Activated CD4-positive, alpha-beta T cell treated with anti-CD3 and anti-CD28 coated beads for 36 hours (primary cell): ENCODE measurements at regions not wholly inside any gene's neighbourhood (a gene's known extent, or its start where the extent isn't known, plus 50 kb on each side); places are given as distances from the start of the nearest gene placed in this dataset.

ENCODE experiments used
- ATAC-seq: fragments of 200-7000 bp; cut with Tn5 transposase; one replicate; pipeline ENCODE4 v1.10.0; 2021; ENCODE audit warnings: mild to moderate bottlenecking, moderate library complexity
- CTCF ChIA-PET: fragments of 350-600 bp; sonication (Branson Sonifier 250); formaldehyde crosslinking; loops from one replicate; lab custom pipeline; 2021; ENCODE audit warnings: antibody characterized with exemption; lab: Charles Lee
- POLR2A ChIA-PET: fragments of 350-600 bp; sonication (Branson Sonifier 250); formaldehyde crosslinking; loops from one replicate; lab custom pipeline; 2021; ENCODE audit warnings: antibody characterized with exemption, inconsistent platforms; lab: Charles Lee
- DNase-seq: peaks from one replicate; pipeline ENCODE4 v3.0.0-alpha.2; 2020
- H3K27ac Mint-ChIP-seq: one replicate; pipeline ENCODE4 v1.8.0; 2021; ENCODE audit warnings: mixed read lengths
- H3K27me3 Mint-ChIP-seq: one replicate; pipeline ENCODE4 v1.8.0; 2021; ENCODE audit warnings: mixed read lengths
- H3K36me3 Mint-ChIP-seq: one replicate; pipeline ENCODE4 v1.8.0; 2021; ENCODE audit warnings: low read depth, mixed read lengths
- H3K4me1 Mint-ChIP-seq: one replicate; pipeline ENCODE4 v1.8.0; 2021; ENCODE audit warnings: mixed read lengths
- H3K4me3 Mint-ChIP-seq: one replicate; pipeline ENCODE4 v1.8.0; 2021; ENCODE audit warnings: mild to moderate bottlenecking, moderate library complexity, mixed read lengths
- H3K9me3 Mint-ChIP-seq: one replicate; pipeline ENCODE4 v1.8.0; 2021; ENCODE audit warnings: low read depth, mixed read lengths
- intact Hi-C, 2 experiments: fragments of 100-400 bp; cut with DNase I in 1 of 2; cut with micrococcal nuclease in 1 of 2; formaldehyde crosslinking; loops; one replicate each; pipeline versions ENCODE4 v1.14.2 to v1.15.1; 2022 to 2024; cut with DNase I, micrococcal nuclease

DNA sequence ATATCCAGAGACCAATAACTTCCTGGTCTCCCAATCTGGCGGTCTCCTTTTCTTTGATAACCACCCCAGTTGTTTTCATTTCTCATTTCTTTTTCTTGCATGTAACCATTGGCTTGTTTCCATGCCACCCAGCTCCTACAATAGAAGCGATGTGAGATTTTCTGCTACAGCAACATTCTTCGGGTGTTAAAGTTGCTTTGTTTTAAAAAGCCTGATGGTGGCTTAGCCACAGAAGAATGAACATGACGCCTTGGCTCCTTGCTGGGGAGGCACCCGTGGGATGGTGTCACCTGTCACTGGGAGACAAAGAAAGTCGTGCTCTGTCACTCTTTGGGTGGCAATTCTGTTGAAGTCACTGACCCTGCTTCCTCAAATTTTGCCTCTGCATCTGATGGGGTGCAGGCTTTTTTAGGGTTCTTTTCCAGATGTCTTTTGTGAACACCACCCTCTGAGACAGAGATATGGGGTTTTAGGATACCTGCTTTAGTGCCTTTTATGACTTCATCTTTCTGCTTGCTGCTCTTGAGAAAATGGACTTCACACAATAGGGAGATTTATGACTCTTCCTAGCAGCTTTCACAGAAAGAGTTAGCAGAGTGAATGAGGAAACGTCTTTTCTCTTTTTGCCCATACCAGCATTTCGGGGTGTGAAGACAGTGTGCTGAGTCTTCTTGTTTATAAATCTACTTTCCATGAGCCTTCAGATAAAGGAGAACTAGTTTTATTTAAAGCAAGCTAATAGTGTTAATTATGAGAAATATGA lies 265.3 kb upstream of the TBX3 start:
- no peak for ATAC-seq
- Mint-ChIP-seq H3K27me3 (no peaks in the 10 kb centered on the region), H3K4me3 (no peak overlapping the region), H3K9me3 (no peaks in the 10 kb centered on the region), H3K36me3 (no peaks in the 10 kb centered on the region), H3K27ac (no peak overlapping the region), H3K4me1 (no peaks in the 10 kb centered on the region)
- intact Hi-C loops: no loop called here
- ChIA-PET CTCF (no interaction called here), POLR2A (no interaction called here)
- DNase-seq: no peak

GRCh38 chr12:114945351-114945750 lies 261.4 kb upstream of the TBX3 start:
- Mint-ChIP-seq H3K4me1 (no peaks in the 10 kb centered on the region), H3K36me3 (no peaks in the 10 kb centered on the region), H3K4me3 (no peak overlapping the region), H3K27ac (no peak overlapping the region), H3K9me3 (peaks cover 2% of the 10 kb centered on the region), H3K27me3 (no peaks in the 10 kb centered on the region)
- DNase-seq (no peak), ATAC-seq (no peak)
- CTCF ChIA-PET: no interaction called here
- intact Hi-C loops: no loop called here
- POLR2A ChIA-PET: no interaction called here

GRCh38 chr12:114944736-114945135 lies 260.8 kb upstream of the TBX3 start:
- ChIA-PET CTCF (no interaction called here), POLR2A (no interaction called here)
- H3K4me1 Mint-ChIP-seq: no peaks in the 10 kb centered on the region
- H3K36me3 Mint-ChIP-seq: no peaks in the 10 kb centered on the region
- peaks cover 2% of the 10 kb centered on the region for H3K9me3 Mint-ChIP-seq
- H3K4me3 Mint-ChIP-seq: no peak overlapping the region
- H3K27me3 Mint-ChIP-seq: no peaks in the 10 kb centered on the region
- intact Hi-C loops: no loop called here
- DNase-seq: no peak
- no peak for ATAC-seq
- H3K27ac Mint-ChIP-seq: no peak overlapping the region

GRCh38 chr12:114943601-114944000 lies 259.6 kb upstream of the TBX3 start:
- H3K9me3 Mint-ChIP-seq: peaks cover 2% of the 10 kb centered on the region
- H3K4me3 Mint-ChIP-seq: no peak overlapping the region
- intact Hi-C loops: no loop called here
- no peaks in the 10 kb centered on the region for H3K36me3 Mint-ChIP-seq
- ATAC-seq (no peak), DNase-seq (no peak)
- POLR2A ChIA-PET: no interaction called here
- no peaks in the 10 kb centered on the region for H3K27me3 Mint-ChIP-seq
- CTCF ChIA-PET: no interaction called here
- no peaks in the 10 kb centered on the region for H3K4me1 Mint-ChIP-seq
- no peak overlapping the region for H3K27ac Mint-ChIP-seq

DNA sequence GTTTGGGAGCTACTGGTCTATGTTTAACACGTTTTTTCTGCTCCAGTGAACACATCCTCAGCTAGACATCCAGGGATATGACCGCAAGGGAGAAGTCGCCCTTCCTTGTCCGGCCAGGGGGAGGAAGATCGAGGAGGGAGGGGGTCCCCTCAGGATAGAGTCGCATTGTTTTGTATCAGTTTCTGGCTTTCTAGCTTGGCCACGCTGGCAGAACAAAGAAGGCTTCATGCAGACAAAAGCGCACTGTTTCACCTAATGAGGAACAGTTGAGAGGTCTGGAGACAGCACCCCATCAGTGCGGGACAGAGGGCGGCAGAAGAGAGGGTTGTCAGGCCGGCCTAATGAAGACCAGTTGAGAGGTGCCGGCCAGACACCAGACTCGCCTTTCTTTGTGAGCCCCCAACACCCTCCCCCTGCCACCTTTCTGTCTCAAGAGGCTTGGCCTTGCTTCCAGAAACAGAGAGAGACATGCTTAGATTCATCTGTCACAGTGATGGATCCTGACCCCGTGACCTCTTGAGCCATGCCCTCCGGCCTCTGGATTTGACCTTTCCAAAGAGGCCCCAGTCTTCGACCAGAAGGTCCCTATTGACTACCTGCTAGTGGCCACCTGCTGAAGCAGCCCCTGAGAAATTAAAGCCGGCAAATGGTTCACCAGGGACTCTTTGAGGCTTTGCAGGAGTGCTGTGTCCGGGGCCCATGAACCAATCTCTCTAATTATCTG lies 254.7 kb upstream of the TBX3 start:
- no peaks in the 10 kb centered on the region for H3K27me3 Mint-ChIP-seq
- no peak overlapping the region for H3K4me3 Mint-ChIP-seq
- H3K4me1 Mint-ChIP-seq: no peaks in the 10 kb centered on the region
- peaks cover 2% of the 10 kb centered on the region for H3K9me3 Mint-ChIP-seq
- intact Hi-C loops: no loop called here
- H3K27ac Mint-ChIP-seq: no peak overlapping the region
- H3K36me3 Mint-ChIP-seq: no peaks in the 10 kb centered on the region
- ChIA-PET POLR2A (no interaction called here), CTCF (no interaction called here)
- DNase-seq: no peak
- ATAC-seq: no peak

GRCh38 chr12:114936148-114937079 lies 252.4 kb upstream of the TBX3 start:
- H3K4me3 Mint-ChIP-seq: no peak overlapping the region
- ChIA-PET POLR2A (no interaction called here), CTCF (no interaction called here)
- H3K4me1 Mint-ChIP-seq: no peaks in the 10 kb centered on the region
- no peaks in the 10 kb centered on the region for H3K27me3 Mint-ChIP-seq
- intact Hi-C loops: no loop called here
- no peak overlapping the region for H3K27ac Mint-ChIP-seq
- peaks cover 6% of the 10 kb centered on the region for H3K9me3 Mint-ChIP-seq
- no peak for ATAC-seq
- H3K36me3 Mint-ChIP-seq: no peaks in the 10 kb centered on the region
- no peak for DNase-seq

GRCh38 chr12:114935658-114936057 lies 251.7 kb upstream of the TBX3 start:
- Mint-ChIP-seq H3K36me3 (no peaks in the 10 kb centered on the region), H3K27me3 (no peaks in the 10 kb centered on the region), H3K4me1 (no peaks in the 10 kb centered on the region), H3K4me3 (no peak overlapping the region), H3K27ac (no peak overlapping the region), H3K9me3 (peaks cover 5% of the 10 kb centered on the region)
- POLR2A ChIA-PET: no interaction called here
- intact Hi-C loops: no loop called here
- CTCF ChIA-PET: interaction anchor here (0.6 kb wide), 1 partner anchor 1063 kb away, joined by 3 read pairs; no protein-coding TSS in a partner anchor
- DNase-seq (no peak), ATAC-seq (no peak)

GRCh38 chr12:114933428-114934160 lies 249.6 kb upstream of the TBX3 start:
- Mint-ChIP-seq H3K4me1 (no peaks in the 10 kb centered on the region), H3K27me3 (no peaks in the 10 kb centered on the region), H3K36me3 (no peaks in the 10 kb centered on the region), H3K27ac (no peak overlapping the region), H3K4me3 (no peak overlapping the region), H3K9me3 (peaks cover 4% of the 10 kb centered on the region)
- intact Hi-C loops: no loop called here
- ATAC-seq: no peak
- no peak for DNase-seq
- CTCF ChIA-PET: interaction anchor here (0.6 kb wide), 1 partner anchor 906 kb away, joined by 4 read pairs; no protein-coding TSS in a partner anchor
- POLR2A ChIA-PET: no interaction called here

DNA sequence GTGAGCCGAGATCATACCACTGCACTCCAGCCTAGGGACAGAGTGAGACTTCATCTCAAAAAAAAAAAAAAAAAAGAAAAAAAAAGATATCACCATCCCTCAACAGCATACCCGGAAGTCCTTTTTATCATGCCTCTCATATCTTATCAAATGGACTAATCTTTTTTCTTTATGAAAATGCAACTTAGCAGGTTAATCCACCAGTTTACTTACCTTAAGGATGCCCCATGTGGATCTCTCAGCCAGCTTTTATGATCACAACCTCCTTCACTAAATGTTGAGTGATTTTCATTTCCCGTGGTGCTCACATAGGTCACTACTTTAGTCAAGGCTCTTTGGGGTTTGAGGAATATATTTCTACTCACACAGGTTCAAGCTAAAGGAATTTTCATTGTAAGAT lies 248.8 kb upstream of the TBX3 start:
- intact Hi-C loops: no loop called here
- ChIA-PET POLR2A (no interaction called here), CTCF (no interaction called here)
- Mint-ChIP-seq H3K9me3 (peaks cover 4% of the 10 kb centered on the region), H3K36me3 (no peaks in the 10 kb centered on the region), H3K27me3 (no peaks in the 10 kb centered on the region), H3K27ac (no peak overlapping the region), H3K4me3 (no peak overlapping the region), H3K4me1 (no peaks in the 10 kb centered on the region)
- ATAC-seq: no peak
- no peak for DNase-seq

DNA sequence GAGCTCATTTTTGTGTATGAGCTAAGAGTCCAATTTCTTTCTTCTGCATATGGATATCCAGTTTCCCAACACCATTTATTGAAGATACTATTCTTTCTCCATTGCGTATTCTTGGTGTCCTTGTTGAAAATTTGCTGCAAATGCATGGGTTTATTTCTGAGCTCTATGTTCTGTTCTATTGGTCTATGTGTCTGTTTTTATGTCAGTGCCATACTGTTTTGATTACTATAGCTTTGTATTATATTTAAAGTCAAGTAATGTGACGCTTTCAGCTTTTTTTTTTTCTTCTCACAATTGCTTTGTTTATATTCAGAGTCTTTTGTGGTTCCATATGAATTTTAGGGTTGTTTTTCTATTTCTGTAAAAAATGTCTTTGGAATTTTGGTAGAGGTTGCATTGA lies 247.1 kb upstream of the TBX3 start:
- intact Hi-C loops: no loop called here
- H3K4me1 Mint-ChIP-seq: no peaks in the 10 kb centered on the region
- no peak overlapping the region for H3K27ac Mint-ChIP-seq
- no peaks in the 10 kb centered on the region for H3K27me3 Mint-ChIP-seq
- H3K9me3 Mint-ChIP-seq: peaks cover 4% of the 10 kb centered on the region
- CTCF ChIA-PET: no interaction called here
- POLR2A ChIA-PET: interaction anchor here (0.6 kb wide), 1 partner anchor 89 kb away, joined by 4 read pairs; no protein-coding TSS in a partner anchor
- DNase-seq (no peak), ATAC-seq (no peak)
- no peak overlapping the region for H3K4me3 Mint-ChIP-seq
- H3K36me3 Mint-ChIP-seq: no peaks in the 10 kb centered on the region

- CTCF ChIA-PET: no interaction called here
Measured at GRCh38 chr12:114926341-114926740, 242.4 kb upstream of the TBX3 start.

More at GRCh38 chr12:114926341-114926740, 242.4 kb upstream of the TBX3 start:
- ATAC-seq (no peak), DNase-seq (no peak)
- Mint-ChIP-seq H3K27ac (no peak overlapping the region), H3K4me3 (no peak overlapping the region), H3K9me3 (no peaks in the 10 kb centered on the region), H3K27me3 (no peaks in the 10 kb centered on the region), H3K36me3 (no peaks in the 10 kb centered on the region), H3K4me1 (no peaks in the 10 kb centered on the region)
- intact Hi-C loops: no loop called here
- POLR2A ChIA-PET: interaction anchor here (0.6 kb wide), 1 partner anchor 454 kb away, joined by 3 read pairs; no protein-coding TSS in a partner anchor
